Heart left ventricle (tissue), 13 donors: ENCODE measurements at regions not wholly inside any gene's neighbourhood (a gene's known extent, or its start where the extent isn't known, plus 50 kb on each side); places are given as distances from the start of the nearest gene placed in this dataset.

ENCODE experiments used
- POLR2A ChIP-seq, 2 donors: fragments of 450-650 bp; IDR thresholded peaks; one replicate each; pipeline ENCODE4 v1.6.1; 2017; ENCODE audit warnings: antibody characterized with exemption in 2 of 2, mild to moderate bottlenecking in 2 of 2, moderate library complexity in 2 of 2
- TF ChIP-seq, protein P1 (sequence below), 12 donors: fragments of 200-600 bp; sonication (generic) in 4 of 12; IDR thresholded peaks; one replicate each; pipeline versions ENCODE4 v1.5.0 to v1.8.0; 2018 to 2022; ENCODE audit warnings: antibody characterized with exemption in 12 of 12, mild to moderate bottlenecking in 5 of 12
- donor health status: ischemic (EF 13 %, LVEDD 7.1; RV severe dilation, severe dysfunction).
- donor health status: DM: no; HTN: yes; CAD: no.
- donor health status: DM: no; HTN: no; CAD: no.
- donor health status: ischemic (EF 25% LVEDD 6.9; RV normal size, moderate dysfunction).
- donor health status: ischemic (EF 25% LVEDD 5.7; RV mildly dilated, moderate dysfunction).
- donor health status: ischemic (EF 35%, LVEDD 5.7; RV mildly dilated, moderate dysfunction).
- donor health status: nonischemic (EF 11% LVEDD 7.7; RV severe dilation, severe dysfunction).
- donor health status: DM: yes; HTN: yes; CAD: no.
- donor health status: PGD.
- donor health status: ischemic (EF 29% LVEDD 5.4; RV normal size, mild dysfunction).
- donor health status: nonischemic (EF 23%, LVEDD 6.1; RV moderate dilation, normal function).

- TF ChIP-seq, protein P1, sequence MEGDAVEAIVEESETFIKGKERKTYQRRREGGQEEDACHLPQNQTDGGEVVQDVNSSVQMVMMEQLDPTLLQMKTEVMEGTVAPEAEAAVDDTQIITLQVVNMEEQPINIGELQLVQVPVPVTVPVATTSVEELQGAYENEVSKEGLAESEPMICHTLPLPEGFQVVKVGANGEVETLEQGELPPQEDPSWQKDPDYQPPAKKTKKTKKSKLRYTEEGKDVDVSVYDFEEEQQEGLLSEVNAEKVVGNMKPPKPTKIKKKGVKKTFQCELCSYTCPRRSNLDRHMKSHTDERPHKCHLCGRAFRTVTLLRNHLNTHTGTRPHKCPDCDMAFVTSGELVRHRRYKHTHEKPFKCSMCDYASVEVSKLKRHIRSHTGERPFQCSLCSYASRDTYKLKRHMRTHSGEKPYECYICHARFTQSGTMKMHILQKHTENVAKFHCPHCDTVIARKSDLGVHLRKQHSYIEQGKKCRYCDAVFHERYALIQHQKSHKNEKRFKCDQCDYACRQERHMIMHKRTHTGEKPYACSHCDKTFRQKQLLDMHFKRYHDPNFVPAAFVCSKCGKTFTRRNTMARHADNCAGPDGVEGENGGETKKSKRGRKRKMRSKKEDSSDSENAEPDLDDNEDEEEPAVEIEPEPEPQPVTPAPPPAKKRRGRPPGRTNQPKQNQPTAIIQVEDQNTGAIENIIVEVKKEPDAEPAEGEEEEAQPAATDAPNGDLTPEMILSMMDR (IDR thresholded peaks at IDR 0.05), result no peak
- TF ChIP-seq POLR2A (IDR thresholded peaks at IDR 0.05), result no peak
Measured at GRCh38 chr5:30113542-30113941, 1079.9 kb upstream of the CDH6 start.
